Panc1 (cell line): ENCODE measurements at regions not wholly inside any gene's neighbourhood (a gene's known extent, or its start where the extent isn't known, plus 50 kb on each side); places are given as distances from the start of the nearest gene placed in this dataset.

ENCODE experiments used
- ATAC-seq: fragments of 200-7000 bp; cut with Tn5 transposase; 2 replicates; pipeline ENCODE4 v1.9.1; 2020; ENCODE audit warnings: mild to moderate bottlenecking, moderate library complexity
- BruUV-seq: library from RNA; stranded (reverse); fragments of 400-500 nt; replicated peaks from 2 replicates; lab custom pipeline; 2021; lab: Mats Ljungman, UMichigan
- CTCF ChIA-PET: fragments of 300-600 bp; sonication (Branson Sonifier 250); formaldehyde crosslinking; loops from one replicate; lab custom pipeline; 2022; ENCODE audit warnings: antibody characterized with exemption; lab: Charles Lee
- POLR2A ChIA-PET: fragments of 300-600 bp; sonication (Branson Sonifier 250); formaldehyde crosslinking; loops from one replicate; lab custom pipeline; 2022; ENCODE audit warnings: antibody characterized with exemption; lab: Charles Lee
- DNase-seq: peaks from one replicate; pipeline ENCODE4 v3.0.0-alpha.2; 2010; ENCODE audit warnings: low read depth, low spot score
- H3K27ac ChIP-seq: 2 replicates; pipeline ENCODE4 v1.5.1; 2011; ENCODE audit warnings: mild to moderate bottlenecking, low read length, inconsistent platforms
- H3K27me3 ChIP-seq: fragments of 200-500 bp; sonication (Bioruptor generic); 2 replicates; pipeline ENCODE4 v1.6.0; 2014; ENCODE audit warnings: low read length, inconsistent platforms; ENCODE audit not compliant: control insufficient read depth, insufficient read depth
- H3K36me3 ChIP-seq: fragments of 200-500 bp; sonication (Bioruptor generic); 2 replicates; pipeline ENCODE4 v1.5.1; 2014; ENCODE audit warnings: inconsistent platforms, mild to moderate bottlenecking, low read length, moderate library complexity; ENCODE audit not compliant: control insufficient read depth, insufficient read depth
- H3K4me1 ChIP-seq: 2 replicates; pipeline ENCODE4 v1.5.1; 2011; ENCODE audit warnings: inconsistent platforms, mild to moderate bottlenecking, low read length, moderate library complexity; ENCODE audit not compliant: control insufficient read depth, insufficient read depth
- H3K4me3 ChIP-seq, 2 experiments: 2 replicates each; pipeline ENCODE4 v1.5.1; 2011 to 2012; ENCODE audit warnings: low read depth in 2 of 2, low read length in 2 of 2, mild to moderate bottlenecking in 2 of 2, inconsistent platforms in 1 of 2, moderate library complexity in 1 of 2
- H3K9me3 ChIP-seq: fragments of 200-500 bp; sonication (Bioruptor generic); 2 replicates; pipeline ENCODE4 v1.5.1; 2014; ENCODE audit warnings: low read depth, mild to moderate bottlenecking, inconsistent platforms, low read length, moderate library complexity; ENCODE audit not compliant: control insufficient read depth, insufficient read depth
- CTCF ChIP-seq: fragments of 450-650 bp; IDR thresholded peaks from 2 replicates; pipeline ENCODE4 v1.5.1; 2017; ENCODE audit warnings: mild to moderate bottlenecking
- POLR2AphosphoS5 ChIP-seq: IDR thresholded peaks from 2 replicates; pipeline ENCODE4 v1.6.1; 2012; ENCODE audit warnings: mild to moderate bottlenecking, low read depth, low read length, moderate library complexity
- REST ChIP-seq, 2 experiments: IDR thresholded peaks; 2 replicates each; pipeline ENCODE4 v1.6.1; 2011 to 2012; ENCODE audit warnings: low read depth in 2 of 2, control low read depth in 1 of 2, low read length in 1 of 2, mild to moderate bottlenecking in 1 of 2, moderate library complexity in 1 of 2; ENCODE audit not compliant: insufficient read depth in 1 of 2
- SIN3A ChIP-seq: IDR thresholded peaks from 2 replicates; pipeline ENCODE4 v1.6.1; 2012; ENCODE audit warnings: low read depth, mild to moderate bottlenecking, low read length, moderate library complexity, borderline replicate concordance; ENCODE audit not compliant: insufficient read depth
- TCF7L2 ChIP-seq: IDR thresholded peaks from 2 replicates; pipeline ENCODE4 v1.6.1; 2011; ENCODE audit warnings: mild to moderate bottlenecking, low read depth, low read length, inconsistent platforms
- in situ Hi-C: cut with HindIII; loops from 2 replicates; pipeline ENCODE4 v1.10.0; 2016; ENCODE audit warnings: low sequenced_read_pairs, low pct_unique_long_range_greater_than_20kb
- intact Hi-C: fragments of 100-400 bp; cut with micrococcal nuclease; formaldehyde crosslinking; loops from one replicate; pipeline ENCODE4 v1.10.0; 2022; ENCODE audit not compliant: unreplicated experiment

- intact Hi-C loops: no loop called here
- in situ Hi-C loops: no loop called here
- no TSS peak for BruUV-seq
- Histone ChIP-seq H3K9me3 (no peaks in the 10 kb centered on the region), H3K4me1 (no peaks in the 10 kb centered on the region), H3K4me3 (no peak overlapping the region), H3K36me3 (no peaks in the 10 kb centered on the region), H3K27ac (no peak overlapping the region), H3K27me3 (0 out of 2 replicates have a peak, but pooled peaks cover 2% of the 10 kb centered on the region)
- ChIA-PET CTCF (no interaction called here), POLR2A (no interaction called here)
- ATAC-seq (no peak), DNase-seq (no peak)
- TF ChIP-seq CTCF: no peak
- TF ChIP-seq REST (IDR thresholded peaks at IDR 0.05; ENCODE audit: insufficient read depth in 1 of 2, low read depth in 2 of 2, low read length in 1 of 2): no peak
- TF ChIP-seq POLR2AphosphoS5: no peak
- TF ChIP-seq SIN3A: no peak
- no peak for TF ChIP-seq TCF7L2
These were observed 768.6 kb upstream of the HS6ST1 start for GRCh38 chr2:129087133-129087813.

GRCh38 chr2:129091620-129092019 lies 773.0 kb upstream of the HS6ST1 start:
- intact Hi-C loops: no loop called here
- Histone ChIP-seq H3K27ac (no peak overlapping the region), H3K36me3 (no peaks in the 10 kb centered on the region), H3K4me3 (no peak overlapping the region), H3K4me1 (no peaks in the 10 kb centered on the region), H3K9me3 (no peaks in the 10 kb centered on the region), H3K27me3 (0 out of 2 replicates have a peak, but pooled peaks cover 2% of the 10 kb centered on the region)
- ATAC-seq: no peak
- TF ChIP-seq TCF7L2: no peak
- TF ChIP-seq REST (IDR thresholded peaks at IDR 0.05; ENCODE audit: insufficient read depth in 1 of 2, low read depth in 2 of 2, low read length in 1 of 2): no peak
- TF ChIP-seq SIN3A: no peak
- TF ChIP-seq CTCF: no peak
- TF ChIP-seq POLR2AphosphoS5: no peak
- POLR2A ChIA-PET: no interaction called here
- DNase-seq: no peak
- CTCF ChIA-PET: no interaction called here
- in situ Hi-C loops: no loop called here
- BruUV-seq: no TSS peak
